ENCODE measurements at regions not wholly inside any gene's neighbourhood (a gene's known extent, or its start where the extent isn't known, plus 50 kb on each side); places are given as distances from the start of the nearest gene placed in this dataset.

- TF ChIP-seq SP1 (IDR thresholded peaks at IDR 0.05) (no peak), NFRKB (IDR thresholded peaks at IDR 0.05) (no peak), PKNOX1 (IDR thresholded peaks at IDR 0.05) (no peak), FOXK2 (IDR thresholded peaks at IDR 0.05) (no peak)
Observed at GRCh38 chr14:95814363-95815225, 62.0 kb upstream of the TUNAR start.
